ENCODE measurements at regions not wholly inside any gene's neighbourhood (a gene's known extent, or its start where the extent isn't known, plus 50 kb on each side); places are given as distances from the start of the nearest gene placed in this dataset.
A peak's percentile ranks its signal among the peaks of the same experiment; 100 is the strongest.
"Not testable (repeated sequence)": the region's sequence is repeated elsewhere in the genome, so short reads cannot be mapped to it uniquely, and the experiment has no call there.

DNA sequence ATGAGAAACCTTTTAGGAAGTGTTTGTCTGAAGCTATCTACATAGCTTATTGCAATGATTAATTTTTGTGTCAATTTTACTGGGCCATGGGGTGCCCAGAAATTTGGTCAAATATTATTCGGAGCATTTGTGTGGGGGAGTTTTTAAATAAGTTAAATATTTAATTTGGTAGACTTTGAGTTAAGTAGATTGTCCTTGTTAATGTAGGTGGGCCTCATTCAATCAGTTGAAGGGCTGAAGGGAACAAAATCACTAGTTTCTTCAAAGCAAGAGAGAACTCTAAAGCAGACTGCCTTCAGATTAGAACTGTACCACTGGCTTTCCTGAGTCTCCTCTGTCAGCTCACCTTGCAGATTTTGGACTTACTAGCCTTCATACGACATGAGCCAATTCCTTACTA, 1008.6 kb upstream of the ADAMTS5 start:
- Histone ChIP-seq H3K9me3 (ENCODE audit: low read depth) (no peaks in the 10 kb centered on the region), H3K4me3 (no peak overlapping the region), H3K27me3 (no peaks in the 10 kb centered on the region), H3K36me3 (no peaks in the 10 kb centered on the region), H3K27ac (no peak overlapping the region), H3K4me1 (ENCODE audit: low read depth) (no peaks in the 10 kb centered on the region)
- TF ChIP-seq, protein P1, sequence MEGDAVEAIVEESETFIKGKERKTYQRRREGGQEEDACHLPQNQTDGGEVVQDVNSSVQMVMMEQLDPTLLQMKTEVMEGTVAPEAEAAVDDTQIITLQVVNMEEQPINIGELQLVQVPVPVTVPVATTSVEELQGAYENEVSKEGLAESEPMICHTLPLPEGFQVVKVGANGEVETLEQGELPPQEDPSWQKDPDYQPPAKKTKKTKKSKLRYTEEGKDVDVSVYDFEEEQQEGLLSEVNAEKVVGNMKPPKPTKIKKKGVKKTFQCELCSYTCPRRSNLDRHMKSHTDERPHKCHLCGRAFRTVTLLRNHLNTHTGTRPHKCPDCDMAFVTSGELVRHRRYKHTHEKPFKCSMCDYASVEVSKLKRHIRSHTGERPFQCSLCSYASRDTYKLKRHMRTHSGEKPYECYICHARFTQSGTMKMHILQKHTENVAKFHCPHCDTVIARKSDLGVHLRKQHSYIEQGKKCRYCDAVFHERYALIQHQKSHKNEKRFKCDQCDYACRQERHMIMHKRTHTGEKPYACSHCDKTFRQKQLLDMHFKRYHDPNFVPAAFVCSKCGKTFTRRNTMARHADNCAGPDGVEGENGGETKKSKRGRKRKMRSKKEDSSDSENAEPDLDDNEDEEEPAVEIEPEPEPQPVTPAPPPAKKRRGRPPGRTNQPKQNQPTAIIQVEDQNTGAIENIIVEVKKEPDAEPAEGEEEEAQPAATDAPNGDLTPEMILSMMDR (IDR thresholded peaks at IDR 0.05; ENCODE audit: low read depth, low read length) = no peak
- DNase-seq (ENCODE audit: low read depth in 1 of 2, low spot score in 1 of 2) = no peak

DNA sequence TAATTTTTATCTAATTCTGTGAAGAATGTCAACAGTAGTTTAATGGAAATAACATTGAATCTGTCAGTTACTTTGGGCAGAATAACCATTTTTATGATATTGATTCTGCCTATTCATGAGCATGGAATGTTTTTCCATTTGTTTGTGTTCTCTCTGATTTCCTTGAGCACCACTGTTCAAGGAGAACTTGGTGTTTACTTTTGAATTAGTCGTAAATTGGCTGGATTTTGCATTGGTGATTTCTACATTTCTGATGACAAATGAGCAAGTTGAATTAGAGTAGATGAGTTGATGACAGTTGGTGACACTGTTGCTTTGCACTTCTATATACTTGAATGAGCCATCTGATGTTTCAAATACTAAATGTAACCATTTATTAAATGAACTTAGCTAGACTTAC, 1007.3 kb upstream of the ADAMTS5 start:
- H3K27me3 ChIP-seq; H3K4me3 ChIP-seq; H3K36me3 ChIP-seq; H3K4me1 ChIP-seq (ENCODE audit: low read depth); H3K27ac ChIP-seq; DNase-seq (ENCODE audit: low read depth in 1 of 2, low spot score in 1 of 2); H3K9me3 ChIP-seq (ENCODE audit: low read depth): not testable (repeated sequence)

DNA sequence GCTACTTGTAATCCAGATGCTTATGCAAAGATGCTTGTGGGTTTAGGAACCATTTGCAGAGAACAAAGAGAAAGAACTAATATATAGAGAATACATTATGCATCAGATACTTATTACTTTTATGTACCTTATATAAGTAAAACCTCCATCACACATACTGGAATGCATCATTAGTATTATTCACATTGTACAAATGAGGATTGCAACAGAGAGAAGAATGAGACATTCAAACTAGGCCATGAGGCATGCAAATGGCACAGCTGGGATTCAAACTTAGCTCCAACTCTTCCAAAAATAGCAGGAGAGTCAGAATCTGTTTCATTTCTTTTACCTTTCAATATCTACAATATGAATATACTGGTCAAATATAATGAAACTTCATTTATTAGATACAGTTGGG, 1001.4 kb upstream of the ADAMTS5 start:
- not testable (repeated sequence) for H3K27me3 ChIP-seq; H3K4me3 ChIP-seq; H3K36me3 ChIP-seq; H3K4me1 ChIP-seq (ENCODE audit: low read depth); H3K27ac ChIP-seq; H3K9me3 ChIP-seq (ENCODE audit: low read depth)
- peak in 1 of 2 donors; percentile 15 for DNase-seq (ENCODE audit: low read depth in 1 of 2, low spot score in 1 of 2)

DNA sequence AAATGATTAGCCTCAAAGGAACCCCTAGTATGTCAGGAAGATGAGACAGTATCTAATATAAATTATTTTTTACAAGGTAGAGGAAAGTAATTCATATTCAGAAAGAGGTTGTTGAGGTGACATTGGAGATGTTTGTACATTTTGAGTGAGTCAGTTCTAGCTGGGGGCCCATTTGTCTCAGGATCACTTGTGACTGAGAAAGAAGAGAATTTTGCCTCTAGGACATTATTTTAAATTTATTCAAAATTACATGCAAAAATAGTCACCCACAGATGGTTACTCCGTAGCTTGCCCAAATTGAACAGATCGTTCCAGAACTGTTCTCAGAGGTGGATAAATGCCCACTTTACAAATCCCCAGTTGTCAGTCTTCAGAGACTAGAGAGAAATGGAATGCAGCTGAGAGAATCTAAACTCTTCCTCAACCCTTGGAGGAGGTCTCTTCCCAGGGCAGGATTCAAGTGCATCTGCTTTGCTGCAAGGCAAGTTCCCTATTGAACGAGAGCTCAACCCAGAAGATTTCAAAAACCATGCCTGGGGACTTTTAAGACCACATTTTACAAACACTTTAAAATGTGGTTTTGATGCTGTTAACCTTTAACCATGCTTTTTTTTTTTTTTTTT, 987.8 kb upstream of the ADAMTS5 start:
- H3K4me3 ChIP-seq = no peak overlapping the region
- H3K27me3 ChIP-seq = no peaks in the 10 kb centered on the region
- TF ChIP-seq, protein P1 (IDR thresholded peaks at IDR 0.05; ENCODE audit: low read depth, low read length) = no peak
- no peak for DNase-seq (ENCODE audit: low read depth in 1 of 2, low spot score in 1 of 2)
- H3K27ac ChIP-seq = no peak overlapping the region
- no peaks in the 10 kb centered on the region for H3K4me1 ChIP-seq (ENCODE audit: low read depth)
- H3K9me3 ChIP-seq (ENCODE audit: low read depth) = no peaks in the 10 kb centered on the region
- H3K36me3 ChIP-seq = no peaks in the 10 kb centered on the region

DNA sequence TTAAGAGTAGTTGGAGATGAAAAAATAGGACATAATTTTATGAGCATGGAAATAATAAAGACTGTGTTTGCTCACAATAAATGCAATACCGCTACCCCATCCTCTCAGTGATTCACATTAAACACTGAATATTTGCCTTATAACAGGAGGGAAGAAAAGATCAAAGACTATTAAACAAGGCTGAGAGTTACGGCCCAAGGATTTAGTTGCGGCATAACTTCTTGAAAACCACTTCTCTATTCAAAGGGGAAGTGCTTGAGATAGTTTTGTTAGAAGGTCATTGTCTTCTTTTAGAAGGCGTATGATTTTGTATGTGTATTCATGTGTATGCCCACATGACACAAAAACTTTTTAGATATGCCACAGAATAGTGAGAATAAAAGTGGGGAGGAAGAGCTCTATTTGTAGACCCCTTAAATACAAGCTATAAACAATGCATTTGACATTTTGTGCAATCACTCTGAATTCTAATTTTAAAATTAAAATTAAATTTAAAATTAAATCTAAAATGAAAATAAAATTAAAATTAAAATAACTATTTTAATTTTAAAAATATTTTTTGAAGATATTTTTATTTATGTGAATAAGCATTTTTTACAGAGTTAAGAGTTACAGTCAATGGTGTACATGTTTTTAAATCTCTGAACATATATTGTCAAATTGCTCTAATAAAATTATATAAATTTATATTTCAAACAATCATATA, 986.6 kb upstream of the ADAMTS5 start:
- Histone ChIP-seq H3K4me3 (no peak overlapping the region), H3K27ac (no peak overlapping the region), H3K27me3 (no peaks in the 10 kb centered on the region), H3K4me1 (ENCODE audit: low read depth) (no peaks in the 10 kb centered on the region), H3K36me3 (no peaks in the 10 kb centered on the region), H3K9me3 (ENCODE audit: low read depth) (no peaks in the 10 kb centered on the region)
- DNase-seq (ENCODE audit: low read depth in 1 of 2, low spot score in 1 of 2) = no peak
- TF ChIP-seq, protein P1 (IDR thresholded peaks at IDR 0.05; ENCODE audit: low read depth, low read length) = no peak

DNA sequence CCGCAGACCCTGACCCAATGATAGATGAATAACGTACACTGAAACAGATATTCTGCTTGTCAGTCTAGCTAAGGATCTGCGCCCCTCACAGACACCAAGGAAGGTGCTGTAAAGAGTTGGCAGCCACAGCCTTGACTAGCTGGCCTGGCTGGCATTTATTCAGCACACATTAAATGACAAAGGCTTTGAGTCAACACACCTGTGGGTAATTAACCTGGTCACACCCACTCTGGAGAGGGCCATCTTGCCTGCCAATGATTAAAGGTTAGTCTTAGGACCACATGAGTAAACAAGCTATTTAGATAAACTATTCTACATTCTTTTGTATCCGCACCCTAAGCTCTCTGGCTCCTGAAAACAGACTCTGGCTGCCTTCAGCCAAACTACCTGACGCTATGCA, 982.2 kb upstream of the ADAMTS5 start:
- not testable (repeated sequence) for H3K36me3 ChIP-seq; H3K27ac ChIP-seq; H3K4me1 ChIP-seq (ENCODE audit: low read depth); H3K4me3 ChIP-seq; H3K9me3 ChIP-seq (ENCODE audit: low read depth); DNase-seq (ENCODE audit: low read depth in 1 of 2, low spot score in 1 of 2); H3K27me3 ChIP-seq

DNA sequence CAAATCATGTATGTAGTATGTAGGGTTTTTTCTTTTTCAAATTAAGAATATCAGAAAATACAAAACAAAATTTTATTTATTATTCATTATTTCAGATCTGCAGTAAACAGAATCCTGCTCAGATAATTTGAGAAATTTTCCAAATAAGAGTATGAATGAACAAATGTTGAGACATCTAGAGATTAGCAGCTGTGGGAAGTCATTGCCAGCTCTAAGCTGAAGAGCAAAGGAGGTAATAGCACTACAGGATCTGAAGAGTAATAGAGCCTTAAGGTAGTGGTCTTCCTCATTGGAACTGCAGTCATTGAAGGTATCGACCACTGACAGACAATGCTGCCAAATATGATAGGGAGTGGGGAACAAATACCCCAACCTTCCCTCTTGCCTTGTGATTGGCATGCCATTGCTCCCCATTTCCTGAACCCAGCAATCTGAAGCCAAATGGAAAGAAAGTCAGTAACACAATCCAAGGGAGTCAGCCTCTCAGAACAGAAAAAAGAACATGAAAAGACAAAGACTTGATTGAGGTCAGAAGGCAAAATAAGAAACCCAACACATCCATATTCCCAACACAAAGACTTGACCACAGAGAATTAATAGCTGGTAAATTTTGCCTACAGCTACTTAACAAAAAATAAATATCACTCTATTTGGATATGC, 963.4 kb upstream of the ADAMTS5 start:
- H3K36me3 ChIP-seq; H3K27me3 ChIP-seq; H3K4me3 ChIP-seq; H3K4me1 ChIP-seq (ENCODE audit: low read depth); H3K27ac ChIP-seq; H3K9me3 ChIP-seq (ENCODE audit: low read depth): not testable (repeated sequence)
- peak in 1 of 2 donors; percentile 9 for DNase-seq (ENCODE audit: low read depth in 1 of 2, low spot score in 1 of 2)

DNA sequence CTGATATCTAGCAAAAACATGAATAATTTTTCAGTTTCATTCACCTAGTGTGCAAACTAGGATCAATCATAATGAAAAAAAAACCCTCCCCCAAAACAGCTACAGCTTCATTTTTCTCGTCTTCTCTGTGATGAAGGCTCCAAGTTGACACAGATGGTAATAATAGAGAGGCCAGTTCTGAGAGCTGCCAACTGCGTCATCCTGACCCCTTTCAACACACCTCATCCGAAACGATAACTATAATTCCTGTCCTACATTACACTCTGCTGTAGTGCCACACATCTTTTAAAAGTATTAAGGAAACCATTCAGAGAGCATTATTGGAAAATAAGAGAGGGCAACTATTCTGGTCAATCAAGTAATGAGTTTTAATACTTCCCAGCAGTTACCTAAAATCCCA, 962.3 kb upstream of the ADAMTS5 start:
- peak in 1 of 2 donors; percentile 81 for DNase-seq (ENCODE audit: low read depth in 1 of 2, low spot score in 1 of 2)
- H3K4me1 ChIP-seq (ENCODE audit: low read depth); H3K27ac ChIP-seq: not testable (repeated sequence)

DNA sequence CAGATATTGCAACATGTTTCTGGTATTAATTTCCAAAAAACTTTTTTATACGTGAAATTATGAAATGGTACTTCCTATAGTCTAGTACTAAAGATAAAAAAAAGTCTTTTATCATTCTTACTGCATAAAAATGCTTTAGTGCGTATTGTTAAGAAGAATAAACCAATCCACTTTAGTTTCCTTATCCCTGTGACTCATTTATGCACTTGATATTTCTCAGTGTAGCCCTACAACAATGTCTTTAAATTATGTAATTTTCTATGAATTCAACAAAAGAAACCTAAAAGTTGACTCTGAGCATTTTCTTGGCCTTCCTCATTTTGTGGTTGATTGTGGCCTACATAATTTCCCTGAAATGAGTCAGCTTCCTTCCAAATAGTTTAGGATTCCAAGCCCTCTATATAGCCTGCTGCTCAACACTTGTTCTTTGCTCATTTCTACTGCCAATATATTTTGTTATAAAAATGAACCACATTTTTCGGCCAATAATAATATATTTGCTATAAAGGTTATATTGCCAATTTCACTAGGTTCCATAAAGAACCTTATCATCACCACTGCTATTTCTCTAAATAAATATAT, 961.7 kb upstream of the ADAMTS5 start:
- H3K36me3 ChIP-seq; H3K4me1 ChIP-seq (ENCODE audit: low read depth); H3K27me3 ChIP-seq; H3K4me3 ChIP-seq; H3K9me3 ChIP-seq (ENCODE audit: low read depth); H3K27ac ChIP-seq: not testable (repeated sequence)
- DNase-seq (ENCODE audit: low read depth in 1 of 2, low spot score in 1 of 2) = peak in 1 of 2 donors; percentile 93

More for the DNA sequence above, 962.3 kb upstream of the ADAMTS5 start:
- not testable (repeated sequence) for H3K36me3 ChIP-seq; H3K4me3 ChIP-seq; H3K27me3 ChIP-seq; H3K9me3 ChIP-seq (ENCODE audit: low read depth)

DNA sequence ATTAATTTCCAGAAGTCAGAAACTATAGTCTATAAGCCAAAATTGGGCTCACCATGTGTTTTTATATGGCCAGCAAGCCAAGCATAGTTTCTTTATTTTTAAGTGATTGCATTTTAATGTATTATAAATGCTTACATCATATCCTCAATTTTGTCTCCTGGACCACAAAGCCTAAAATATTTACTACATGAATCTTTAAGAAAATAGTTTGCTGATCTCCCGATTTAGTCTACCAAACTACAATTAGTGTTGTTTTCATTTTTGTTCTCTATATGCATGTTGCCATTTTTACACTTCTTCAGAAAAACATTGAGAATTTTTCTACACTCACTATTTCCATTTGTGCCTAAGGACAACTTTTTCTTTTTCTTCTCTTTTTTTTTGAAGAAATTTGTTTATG, 954.5 kb upstream of the ADAMTS5 start:
- not testable (repeated sequence) for H3K4me3 ChIP-seq; H3K4me1 ChIP-seq (ENCODE audit: low read depth); DNase-seq (ENCODE audit: low read depth in 1 of 2, low spot score in 1 of 2); H3K36me3 ChIP-seq; H3K9me3 ChIP-seq (ENCODE audit: low read depth); H3K27ac ChIP-seq; H3K27me3 ChIP-seq

DNA sequence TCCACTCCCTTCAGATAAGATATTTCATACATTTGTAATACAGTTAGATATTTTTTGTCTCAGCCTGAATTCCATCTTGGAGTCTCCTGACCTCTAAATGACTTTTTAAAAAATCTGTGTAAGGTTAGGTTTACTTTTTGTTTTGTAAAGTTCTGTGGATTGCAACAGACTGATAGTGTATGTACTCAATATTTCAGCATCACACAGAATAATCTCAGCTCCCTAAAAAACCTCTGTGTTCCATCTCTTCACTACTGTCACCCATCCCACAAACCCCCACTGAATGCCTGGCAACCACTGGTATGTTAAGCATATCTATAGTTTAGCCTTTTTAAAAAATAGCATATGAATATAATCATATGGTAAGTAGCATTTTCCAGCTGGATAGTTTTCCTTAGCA, 951.1 kb upstream of the ADAMTS5 start:
- not testable (repeated sequence) for H3K4me1 ChIP-seq (ENCODE audit: low read depth); H3K36me3 ChIP-seq; H3K27ac ChIP-seq; H3K4me3 ChIP-seq; H3K9me3 ChIP-seq (ENCODE audit: low read depth); H3K27me3 ChIP-seq
- DNase-seq (ENCODE audit: low read depth in 1 of 2, low spot score in 1 of 2) = peak in 1 of 2 donors; percentile 90
